Right lobe of liver (tissue), 6 donors: ENCODE measurements at regions not wholly inside any gene's neighbourhood (a gene's known extent, or its start where the extent isn't known, plus 50 kb on each side); places are given as distances from the start of the nearest gene placed in this dataset.
A peak's percentile ranks its signal among the peaks of the same experiment; 100 is the strongest.

ENCODE experiments used
- ATAC-seq, 4 donors: fragments of 200-7000 bp; cut with Tn5 transposase; one replicate each; pipeline ENCODE4 v1.9.1; 2020; ENCODE audit warnings: mild to moderate bottlenecking in 4 of 4, moderate library complexity in 4 of 4
- DNase-seq, 3 donors: peaks; one replicate each; pipeline ENCODE4 v3.0.0-alpha.2; 2020
- H3K27ac ChIP-seq, 3 donors: fragments of 200-600 bp; one replicate each; pipeline ENCODE4 v1.8.0; 2022
- H3K27me3 ChIP-seq, 2 donors: fragments of 200-600 bp; one replicate each; pipeline ENCODE4 v1.8.0; 2022
- H3K36me3 ChIP-seq, 4 donors: fragments of 200-600 bp; sonication (generic) in 1 of 4; one replicate each; pipeline versions ENCODE4 v1.5.1 to v1.8.0; 2017 to 2022; ENCODE audit warnings: control low read depth in 1 of 4
- H3K4me1 ChIP-seq, 4 donors: fragments of 200-600 bp; sonication (generic) in 1 of 4; one replicate each; pipeline versions ENCODE4 v1.5.1 to v1.8.0; 2017 to 2022; ENCODE audit warnings: control low read depth in 1 of 4
- H3K4me3 ChIP-seq, 3 donors: fragments of 200-600 bp; one replicate each; pipeline ENCODE4 v1.8.0; 2022
- H3K9me3 ChIP-seq, 4 donors: fragments of 200-600 bp; sonication (generic) in 1 of 4; one replicate each; pipeline versions ENCODE4 v1.5.1 to v1.8.0; 2017 to 2022; ENCODE audit warnings: control low read depth in 1 of 4
- CTCF ChIP-seq, 4 donors: fragments of 200-600 bp in 3 of 4; fragments of 450-650 bp in 1 of 4; IDR thresholded peaks; one replicate each; pipeline versions ENCODE4 v1.5.1 to v1.8.0; 2016 to 2022; ENCODE audit warnings: antibody characterized with exemption in 4 of 4, mild to moderate bottlenecking in 2 of 4
- POLR2A ChIP-seq: fragments of 450-650 bp; IDR thresholded peaks from one replicate; pipeline ENCODE4 v1.6.1; 2017; ENCODE audit warnings: antibody characterized with exemption, mild to moderate bottlenecking
- WGBS: methylation state at CpG from one replicate; pipeline ENCODE4 v1.1.6; 2018; ENCODE audit warnings: low coverage, low lambda C conversion rate; ENCODE audit not compliant: insufficient coverage; ENCODE audit errors: missing lambda C conversion rate; 5-methylcytosine and 5-hydroxymethylcytosine counted together
- intact Hi-C, 2 donors: fragments of 100-400 bp; cut with DNase I; formaldehyde crosslinking; loops; one replicate each; pipeline versions ENCODE4 v1.11.2 to v1.14.1; 2022
- donor health status: DM: no; HTN: yes; CAD: no.
- donor health status: DM: no; HTN: no; CAD: no.
- donor health status: DM: no; HTN: no; CAD: no.
- donor health status: DM: no; HTN: yes; CAD: no.
- donor health status: DM: no; HTN: yes; CAD: no.

GRCh38 chr5:125404056-125404455 lies 657.6 kb upstream of the ZNF608 start:
- ATAC-seq, result no peak
- no peak for DNase-seq
- Histone ChIP-seq H3K27me3 (no peaks in the 10 kb centered on the region), H3K4me3 (no peak overlapping the region), H3K27ac (no peak overlapping the region), H3K4me1 (no peaks in the 10 kb centered on the region), H3K9me3 (no peaks in the 10 kb centered on the region), H3K36me3 (no peaks in the 10 kb centered on the region)
- TF ChIP-seq CTCF (IDR thresholded peaks at IDR 0.05) (no peak), POLR2A (no peak)
- WGBS, result 77% methylated on average over 5 of the region's 5 CpGs
- intact Hi-C loops, result no loop called here

GRCh38 chr5:125408448-125409233 lies 662.2 kb upstream of the ZNF608 start:
- Histone ChIP-seq H3K9me3 (no peaks in the 10 kb centered on the region), H3K4me3 (no peak overlapping the region), H3K36me3 (no peaks in the 10 kb centered on the region), H3K27ac (no peak overlapping the region), H3K27me3 (no peaks in the 10 kb centered on the region), H3K4me1 (peaks cover 0 to 8% (median 3%) of the 10 kb centered on the region in 4 donors)
- 69% methylated on average over 4 of the region's 4 CpGs for WGBS
- intact Hi-C loops, result no loop called here
- DNase-seq, result no peak
- ATAC-seq, result peak in 2 of 4 donors; percentile 34 to 72
- TF ChIP-seq CTCF (IDR thresholded peaks at IDR 0.05) (no peak), POLR2A (no peak)

GRCh38 chr5:125409234-125409860 lies 662.9 kb upstream of the ZNF608 start:
- H3K36me3 ChIP-seq, result no peaks in the 10 kb centered on the region
- TF ChIP-seq POLR2A, result no peak
- no peak for TF ChIP-seq CTCF (IDR thresholded peaks at IDR 0.05)
- H3K4me1 ChIP-seq, result peaks cover 0 to 8% (median 3%) of the 10 kb centered on the region in 4 donors
- ATAC-seq (peak in 2 of 4 donors; percentile 31 to 51), DNase-seq (no peak)
- H3K27me3 ChIP-seq, result no peaks in the 10 kb centered on the region
- H3K9me3 ChIP-seq, result no peaks in the 10 kb centered on the region
- H3K4me3 ChIP-seq, result no peak overlapping the region
- intact Hi-C loops, result no loop called here
- H3K27ac ChIP-seq, result no peak overlapping the region
- 42% methylated on average over 7 of the region's 8 CpGs for WGBS

- Histone ChIP-seq H3K9me3 (no peaks in the 10 kb centered on the region), H3K4me3 (no peak overlapping the region), H3K4me1 (peaks cover 0 to 8% (median 3%) of the 10 kb centered on the region in 4 donors), H3K27me3 (no peaks in the 10 kb centered on the region), H3K27ac (no peak overlapping the region), H3K36me3 (no peaks in the 10 kb centered on the region)
- TF ChIP-seq CTCF (IDR thresholded peaks at IDR 0.05) (no peak), POLR2A (no peak)
- intact Hi-C loops, result no loop called here
- ATAC-seq (no peak), DNase-seq (no peak)
- WGBS, result 59% methylated on average over 10 of the region's 10 CpGs
Measured at GRCh38 chr5:125409861-125410536, 663.6 kb upstream of the ZNF608 start.
